ENCODE measurements at regions not wholly inside any gene's neighbourhood (a gene's known extent, or its start where the extent isn't known, plus 50 kb on each side); places are given as distances from the start of the nearest gene placed in this dataset.

DNA sequence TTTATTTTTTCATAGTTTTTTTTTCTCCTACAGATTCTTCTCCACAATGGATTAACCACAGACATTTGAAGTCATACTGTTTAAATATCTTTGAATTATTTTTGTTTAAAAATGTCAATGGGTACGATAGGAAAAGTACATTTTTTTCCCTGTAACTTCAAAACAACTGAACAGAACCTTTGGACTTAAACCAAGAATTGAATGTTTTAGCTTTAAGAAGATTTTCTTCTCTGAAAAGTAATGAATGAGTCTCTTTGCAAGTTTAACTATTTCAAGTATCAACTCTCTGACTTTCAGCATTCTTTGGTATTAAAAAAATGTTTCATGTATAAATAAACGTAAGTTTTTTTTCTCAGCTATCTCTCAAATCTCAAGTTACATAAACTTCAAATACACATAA lies 364.3 kb downstream of the FBXO8 start (continued):
- no peak for TF ChIP-seq SUZ12 (IDR thresholded peaks at IDR 0.05; ENCODE audit: low read length)
- TF ChIP-seq RFX5 (IDR thresholded peaks at IDR 0.05; ENCODE audit: borderline replicate concordance, low read depth, low read length): no peak
- no peak for TF ChIP-seq MAFK (IDR thresholded peaks at IDR 0.05; ENCODE audit: low read depth, low read length)
- no peak for TF ChIP-seq KDM5A (IDR thresholded peaks at IDR 0.05; ENCODE audit: low read length)
